ENCODE measurements at regions not wholly inside any gene's neighbourhood (a gene's known extent, or its start where the extent isn't known, plus 50 kb on each side); places are given as distances from the start of the nearest gene placed in this dataset.

- TF ChIP-seq FOXJ3 (CRISPR knock-in tag; IDR thresholded peaks at IDR 0.05; ENCODE audit: borderline replicate concordance), result no peak
- no peak for TF ChIP-seq PRDM15 (CRISPR knock-in tag; IDR thresholded peaks at IDR 0.05)
- TF ChIP-seq FOXK1 (CRISPR knock-in tag; IDR thresholded peaks at IDR 0.05), result no peak
- no peak for TF ChIP-seq NR2C2 (CRISPR knock-in tag; IDR thresholded peaks at IDR 0.05)
- TF ChIP-seq, protein P1, sequence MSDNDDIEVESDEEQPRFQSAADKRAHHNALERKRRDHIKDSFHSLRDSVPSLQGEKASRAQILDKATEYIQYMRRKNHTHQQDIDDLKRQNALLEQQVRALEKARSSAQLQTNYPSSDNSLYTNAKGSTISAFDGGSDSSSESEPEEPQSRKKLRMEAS (CRISPR knock-in tag; IDR thresholded peaks at IDR 0.05), result no peak
- TF ChIP-seq TP53 (CRISPR knock-in tag; IDR thresholded peaks at IDR 0.05), result no peak
- TF ChIP-seq TEAD4 (CRISPR knock-in tag; IDR thresholded peaks at IDR 0.05), result no peak
- TF ChIP-seq NR3C1 (CRISPR knock-in tag; conservative IDR thresholded peaks at IDR 0.05; ENCODE audit: low read depth), result no peak
- no peak for TF ChIP-seq ATF3 (CRISPR knock-in tag; conservative IDR thresholded peaks at IDR 0.05)
- TF ChIP-seq ZNF317 (CRISPR knock-in tag; IDR thresholded peaks at IDR 0.05; ENCODE audit: borderline replicate concordance, low read depth), result no peak
- no peak for TF ChIP-seq ZNF396 (CRISPR knock-in tag; IDR thresholded peaks at IDR 0.05; ENCODE audit: borderline replicate concordance)
- TF ChIP-seq ATF6 (CRISPR knock-in tag; IDR thresholded peaks at IDR 0.05), result no peak
- TF ChIP-seq, protein P2, sequence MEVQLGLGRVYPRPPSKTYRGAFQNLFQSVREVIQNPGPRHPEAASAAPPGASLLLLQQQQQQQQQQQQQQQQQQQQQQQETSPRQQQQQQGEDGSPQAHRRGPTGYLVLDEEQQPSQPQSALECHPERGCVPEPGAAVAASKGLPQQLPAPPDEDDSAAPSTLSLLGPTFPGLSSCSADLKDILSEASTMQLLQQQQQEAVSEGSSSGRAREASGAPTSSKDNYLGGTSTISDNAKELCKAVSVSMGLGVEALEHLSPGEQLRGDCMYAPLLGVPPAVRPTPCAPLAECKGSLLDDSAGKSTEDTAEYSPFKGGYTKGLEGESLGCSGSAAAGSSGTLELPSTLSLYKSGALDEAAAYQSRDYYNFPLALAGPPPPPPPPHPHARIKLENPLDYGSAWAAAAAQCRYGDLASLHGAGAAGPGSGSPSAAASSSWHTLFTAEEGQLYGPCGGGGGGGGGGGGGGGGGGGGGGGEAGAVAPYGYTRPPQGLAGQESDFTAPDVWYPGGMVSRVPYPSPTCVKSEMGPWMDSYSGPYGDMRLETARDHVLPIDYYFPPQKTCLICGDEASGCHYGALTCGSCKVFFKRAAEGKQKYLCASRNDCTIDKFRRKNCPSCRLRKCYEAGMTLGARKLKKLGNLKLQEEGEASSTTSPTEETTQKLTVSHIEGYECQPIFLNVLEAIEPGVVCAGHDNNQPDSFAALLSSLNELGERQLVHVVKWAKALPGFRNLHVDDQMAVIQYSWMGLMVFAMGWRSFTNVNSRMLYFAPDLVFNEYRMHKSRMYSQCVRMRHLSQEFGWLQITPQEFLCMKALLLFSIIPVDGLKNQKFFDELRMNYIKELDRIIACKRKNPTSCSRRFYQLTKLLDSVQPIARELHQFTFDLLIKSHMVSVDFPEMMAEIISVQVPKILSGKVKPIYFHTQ (CRISPR knock-in tag; IDR thresholded peaks at IDR 0.05), result no peak
- no peak for TF ChIP-seq NFATC4 (CRISPR knock-in tag; IDR thresholded peaks at IDR 0.05)
Observed at GRCh38 chr3:109643590-109643989, 306.2 kb upstream of the DPPA4 start (continued).

DNA sequence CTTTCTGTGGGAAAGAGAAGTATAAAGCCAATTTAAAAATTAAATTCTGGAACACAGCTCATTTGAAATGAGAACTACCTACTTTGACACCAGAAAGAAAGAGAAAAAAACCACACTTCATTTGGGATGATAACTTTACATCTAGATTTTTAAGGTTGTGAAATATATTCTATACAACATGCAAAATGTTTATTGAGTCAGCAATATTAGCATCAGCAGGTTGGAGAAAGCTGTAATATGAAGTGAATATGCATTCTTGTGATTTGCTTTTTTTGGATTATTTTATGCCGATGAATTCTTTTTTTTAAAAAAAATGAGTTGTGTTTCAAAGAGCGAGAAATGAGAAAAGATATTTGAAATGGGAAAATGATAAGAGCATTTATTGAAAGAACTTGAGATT, 307.0 kb upstream of the DPPA4 start:
- TF ChIP-seq NR1H2 (CRISPR knock-in tag; IDR thresholded peaks at IDR 0.05), result no peak
- TF ChIP-seq, protein P3, sequence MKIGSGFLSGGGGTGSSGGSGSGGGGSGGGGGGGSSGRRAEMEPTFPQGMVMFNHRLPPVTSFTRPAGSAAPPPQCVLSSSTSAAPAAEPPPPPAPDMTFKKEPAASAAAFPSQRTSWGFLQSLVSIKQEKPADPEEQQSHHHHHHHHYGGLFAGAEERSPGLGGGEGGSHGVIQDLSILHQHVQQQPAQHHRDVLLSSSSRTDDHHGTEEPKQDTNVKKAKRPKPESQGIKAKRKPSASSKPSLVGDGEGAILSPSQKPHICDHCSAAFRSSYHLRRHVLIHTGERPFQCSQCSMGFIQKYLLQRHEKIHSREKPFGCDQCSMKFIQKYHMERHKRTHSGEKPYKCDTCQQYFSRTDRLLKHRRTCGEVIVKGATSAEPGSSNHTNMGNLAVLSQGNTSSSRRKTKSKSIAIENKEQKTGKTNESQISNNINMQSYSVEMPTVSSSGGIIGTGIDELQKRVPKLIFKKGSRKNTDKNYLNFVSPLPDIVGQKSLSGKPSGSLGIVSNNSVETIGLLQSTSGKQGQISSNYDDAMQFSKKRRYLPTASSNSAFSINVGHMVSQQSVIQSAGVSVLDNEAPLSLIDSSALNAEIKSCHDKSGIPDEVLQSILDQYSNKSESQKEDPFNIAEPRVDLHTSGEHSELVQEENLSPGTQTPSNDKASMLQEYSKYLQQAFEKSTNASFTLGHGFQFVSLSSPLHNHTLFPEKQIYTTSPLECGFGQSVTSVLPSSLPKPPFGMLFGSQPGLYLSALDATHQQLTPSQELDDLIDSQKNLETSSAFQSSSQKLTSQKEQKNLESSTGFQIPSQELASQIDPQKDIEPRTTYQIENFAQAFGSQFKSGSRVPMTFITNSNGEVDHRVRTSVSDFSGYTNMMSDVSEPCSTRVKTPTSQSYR (CRISPR knock-in tag; IDR thresholded peaks at IDR 0.05), result no peak
- TF ChIP-seq NR2C2 (CRISPR knock-in tag; IDR thresholded peaks at IDR 0.05), result no peak
- TF ChIP-seq STAT6 (CRISPR knock-in tag; conservative IDR thresholded peaks at IDR 0.05; ENCODE audit: low read depth), result no peak
- TF ChIP-seq ZNF671 (CRISPR knock-in tag; IDR thresholded peaks at IDR 0.05), result no peak
- TF ChIP-seq ATF2 (CRISPR knock-in tag; IDR thresholded peaks at IDR 0.05; ENCODE audit: borderline replicate concordance, low read depth), result no peak
- no peak for TF ChIP-seq ZNF423 (CRISPR knock-in tag; IDR thresholded peaks at IDR 0.05)
- no peak for TF ChIP-seq MYBL2 (CRISPR knock-in tag; IDR thresholded peaks at IDR 0.05)
- Mint-ChIP-seq H3K9me3 (peaks cover 8% of the 10 kb centered on the region), H3K4me1 (peaks cover 4% of the 10 kb centered on the region), H3K4me3 (no peak overlapping the region), H3K27me3 (ENCODE audit: low read depth) (no peaks in the 10 kb centered on the region), H3K27ac (no peak overlapping the region), H3K36me3 (no peaks in the 10 kb centered on the region)
- ChIA-PET POLR2A (no interaction called here), CTCF (no interaction called here)
- no peak for DNase-seq (ENCODE audit: low spot score)
- no peak for ATAC-seq

Measured in WTC11 (cell line).